Kasumi-1 (cell line): ENCODE measurements at regions not wholly inside any gene's neighbourhood (a gene's known extent, or its start where the extent isn't known, plus 50 kb on each side); places are given as distances from the start of the nearest gene placed in this dataset.

Experiments
- DNase-seq, 2 experiments: peaks; one replicate each; lab custom pipeline; 2025; lab: John Stamatoyannopoulos, UW

- no peak for DNase-seq
Observed at GRCh38 chr10:3237530-3237929, 64.9 kb upstream of the PITRM1 start.

DNA sequence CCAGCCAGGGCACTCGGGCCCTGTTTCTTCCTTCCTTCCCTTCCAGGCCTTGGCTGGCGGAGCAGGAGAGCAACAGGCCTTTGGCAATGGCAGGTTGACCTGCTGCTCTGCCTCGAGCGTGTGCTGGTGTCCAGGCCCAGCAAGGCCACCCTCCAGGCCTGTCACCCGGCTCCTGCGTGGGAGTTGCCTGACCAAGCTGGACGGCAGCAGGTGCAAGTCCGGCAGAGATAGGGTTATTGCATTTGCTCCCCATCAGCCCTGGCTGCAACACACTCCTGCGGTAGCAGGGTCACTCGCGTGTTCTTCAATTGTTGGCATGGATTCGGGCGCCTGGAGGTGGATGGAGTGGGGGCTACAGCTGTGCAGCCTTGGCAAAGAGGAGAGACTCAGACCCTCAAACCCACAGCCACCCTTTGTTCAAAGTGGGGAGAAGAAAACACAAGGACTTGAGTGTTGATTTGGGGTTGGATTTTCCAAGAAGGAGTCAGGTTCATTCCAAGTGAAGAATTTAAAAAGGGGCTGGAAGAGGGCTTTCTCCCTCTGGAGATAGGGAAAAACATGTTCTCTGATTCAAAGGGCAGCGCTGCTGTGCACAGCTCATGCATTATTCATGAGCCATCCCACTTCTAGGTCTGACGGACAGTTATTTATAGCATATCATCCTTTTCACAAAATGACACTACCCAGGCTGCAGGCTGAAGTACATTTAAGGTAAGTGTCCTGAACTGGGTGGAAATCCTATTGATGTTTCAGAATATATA, 64.2 kb upstream of the PITRM1 start:
- DNase-seq: no peak

DNA sequence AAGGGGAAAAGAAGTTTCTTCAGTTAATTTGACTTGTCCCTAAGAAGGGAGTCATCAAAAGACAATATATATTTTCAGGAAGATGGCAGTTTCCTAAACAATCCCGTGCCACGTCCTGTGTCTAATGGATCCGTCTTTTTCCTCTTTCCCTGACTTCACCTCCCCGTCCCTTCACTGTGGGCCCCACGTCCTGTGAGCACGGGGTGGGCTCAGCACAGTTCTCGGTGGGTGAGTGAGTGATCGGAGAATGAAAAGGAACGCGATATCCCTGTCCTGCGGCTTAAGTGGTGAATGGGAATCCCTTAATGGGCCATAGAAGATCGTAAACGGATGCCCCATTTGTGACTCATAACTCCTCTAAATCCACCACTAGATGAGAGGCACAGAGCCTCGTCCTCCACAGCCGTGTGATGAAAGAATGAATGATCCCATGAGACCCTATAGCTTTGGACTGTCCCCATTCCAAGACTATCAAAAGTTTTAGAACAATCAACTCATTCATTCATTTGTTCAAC, 63.5 kb upstream of the PITRM1 start:
- no peak for DNase-seq

- DNase-seq: no peak
Observed at GRCh38 chr10:3235395-3235794, 62.8 kb upstream of the PITRM1 start.

- no peak for DNase-seq
Observed at GRCh38 chr10:3233486-3233990, 61.0 kb upstream of the PITRM1 start.

GRCh38 chr10:3231951-3232730, 59.6 kb upstream of the PITRM1 start:
- no peak for DNase-seq

DNA sequence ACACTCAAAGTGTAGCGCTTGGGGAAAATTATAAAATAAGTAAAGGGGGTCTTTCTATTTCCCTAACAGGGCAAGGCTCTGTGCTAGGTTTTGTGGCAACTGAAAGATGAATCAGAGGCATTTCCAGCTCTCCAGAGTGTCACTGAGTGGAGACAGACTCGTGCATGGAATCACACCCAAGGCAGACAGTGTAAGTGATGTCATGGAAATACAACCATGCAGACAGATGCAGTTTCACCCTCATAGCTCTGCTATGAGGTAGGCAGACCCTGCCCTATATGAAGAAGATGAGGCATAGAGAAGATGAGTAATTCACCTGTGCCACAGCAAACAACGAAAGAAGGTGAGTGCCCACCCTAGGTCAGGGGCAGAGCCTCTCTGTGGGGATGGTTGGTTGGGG, 57.2 kb upstream of the PITRM1 start:
- no peak for DNase-seq

DNA sequence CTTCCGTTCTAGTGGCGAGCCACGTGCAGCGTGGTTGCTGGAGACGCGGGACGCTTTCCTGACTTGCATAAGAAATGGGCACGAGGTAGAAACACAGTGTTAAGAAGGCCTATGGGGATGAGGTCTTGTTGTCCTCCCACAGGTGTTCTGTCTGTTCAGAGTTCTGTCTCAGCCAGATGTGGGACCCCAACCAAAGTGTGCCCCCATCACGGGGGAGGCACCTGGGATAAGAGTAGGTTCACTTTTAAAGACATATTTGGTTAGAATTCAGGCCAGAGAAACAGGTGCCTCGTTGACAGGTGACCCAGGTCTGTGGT, 56.0 kb upstream of the PITRM1 start:
- DNase-seq: no peak

DNA sequence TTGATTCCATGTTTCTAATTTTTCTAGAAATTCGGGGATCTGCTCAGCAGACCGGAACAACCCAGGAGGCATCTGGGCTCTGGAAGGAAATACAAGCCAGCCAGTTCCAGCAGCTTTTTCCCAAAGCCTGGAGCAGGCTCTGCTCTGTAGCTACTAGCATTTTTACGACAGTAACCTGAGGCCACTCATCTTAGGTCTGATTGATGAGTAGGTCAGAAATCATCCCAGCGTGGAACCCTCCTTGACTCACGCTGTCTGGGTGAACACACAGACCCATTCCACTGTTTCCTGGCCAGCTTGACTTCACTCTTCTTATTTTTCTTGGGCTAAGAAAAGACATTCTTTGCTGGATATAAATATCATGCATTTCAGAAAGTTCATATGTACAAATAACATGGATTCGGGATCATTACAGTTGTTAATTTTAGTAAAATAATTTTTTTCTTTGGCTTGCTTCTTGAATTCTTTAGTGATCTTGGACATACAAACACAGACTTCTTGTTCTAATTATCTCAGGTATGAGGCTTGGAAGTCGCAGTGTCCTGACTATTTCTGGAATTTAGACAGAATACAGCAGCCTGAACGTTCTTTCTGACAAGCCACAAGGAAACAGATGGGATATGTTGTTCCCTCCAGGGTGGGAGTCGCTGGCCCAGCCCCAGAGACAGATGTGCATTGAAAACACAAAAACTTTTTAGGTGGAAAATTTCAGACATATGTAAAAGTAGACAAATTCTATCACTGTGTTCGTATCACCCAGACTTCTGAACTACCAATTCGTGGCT, 54.6 kb upstream of the PITRM1 start:
- peak; percentile 56 to 60 for DNase-seq

DNA sequence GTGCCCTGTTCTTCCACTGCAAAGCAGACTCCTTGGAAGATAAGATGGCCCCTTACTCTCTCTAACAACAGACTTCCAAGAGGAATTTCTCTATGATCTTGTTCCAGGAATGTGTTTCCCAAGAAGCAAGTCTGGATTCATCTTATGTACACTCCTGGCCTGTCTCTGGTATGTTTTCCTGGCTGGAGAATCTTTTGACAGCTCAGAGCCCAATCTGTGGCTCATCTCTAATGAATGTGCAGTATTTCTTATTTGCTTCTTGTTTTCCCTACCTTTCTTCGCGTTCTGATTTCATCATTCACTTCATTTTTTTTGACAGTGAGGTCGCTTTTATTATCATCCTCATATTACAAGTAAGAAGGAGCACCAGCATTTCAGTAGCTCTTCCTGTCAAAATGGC, 53.0 kb upstream of the PITRM1 start:
- DNase-seq: no peak

- no peak for DNase-seq
Observed at GRCh38 chr10:3224241-3224640, 51.7 kb upstream of the PITRM1 start.

GRCh38 chr10:3222626-3223025, 50.0 kb upstream of the PITRM1 start:
- no peak for DNase-seq
